ENCODE measurements at regions not wholly inside any gene's neighbourhood (a gene's known extent, or its start where the extent isn't known, plus 50 kb on each side); places are given as distances from the start of the nearest gene placed in this dataset.

DNA sequence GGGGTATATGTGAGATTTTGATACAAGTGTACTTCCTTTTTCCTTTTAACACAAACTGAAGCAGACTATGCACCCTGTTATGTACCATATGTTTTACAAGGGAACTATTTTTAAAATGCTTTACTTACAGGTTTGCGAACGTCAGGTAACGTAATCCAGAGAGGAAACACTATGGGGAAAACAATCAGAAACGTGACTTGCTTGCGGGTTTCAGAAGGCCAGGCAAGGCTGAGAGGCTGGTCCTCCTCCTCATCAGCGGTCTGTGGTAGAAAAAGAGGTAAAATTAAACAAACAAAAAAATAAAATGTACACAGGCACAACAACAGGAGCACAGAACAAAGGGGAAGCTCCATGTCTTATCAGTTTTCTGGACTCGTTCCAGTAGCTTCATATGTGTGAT, 141.2 kb downstream of the ACER2 start:
- TF ChIP-seq, protein P1, sequence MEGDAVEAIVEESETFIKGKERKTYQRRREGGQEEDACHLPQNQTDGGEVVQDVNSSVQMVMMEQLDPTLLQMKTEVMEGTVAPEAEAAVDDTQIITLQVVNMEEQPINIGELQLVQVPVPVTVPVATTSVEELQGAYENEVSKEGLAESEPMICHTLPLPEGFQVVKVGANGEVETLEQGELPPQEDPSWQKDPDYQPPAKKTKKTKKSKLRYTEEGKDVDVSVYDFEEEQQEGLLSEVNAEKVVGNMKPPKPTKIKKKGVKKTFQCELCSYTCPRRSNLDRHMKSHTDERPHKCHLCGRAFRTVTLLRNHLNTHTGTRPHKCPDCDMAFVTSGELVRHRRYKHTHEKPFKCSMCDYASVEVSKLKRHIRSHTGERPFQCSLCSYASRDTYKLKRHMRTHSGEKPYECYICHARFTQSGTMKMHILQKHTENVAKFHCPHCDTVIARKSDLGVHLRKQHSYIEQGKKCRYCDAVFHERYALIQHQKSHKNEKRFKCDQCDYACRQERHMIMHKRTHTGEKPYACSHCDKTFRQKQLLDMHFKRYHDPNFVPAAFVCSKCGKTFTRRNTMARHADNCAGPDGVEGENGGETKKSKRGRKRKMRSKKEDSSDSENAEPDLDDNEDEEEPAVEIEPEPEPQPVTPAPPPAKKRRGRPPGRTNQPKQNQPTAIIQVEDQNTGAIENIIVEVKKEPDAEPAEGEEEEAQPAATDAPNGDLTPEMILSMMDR (IDR thresholded peaks at IDR 0.05), result no peak
- no peak for TF ChIP-seq CREM (CRISPR knock-in tag; IDR thresholded peaks at IDR 0.05)
- TF ChIP-seq CREB1 (CRISPR knock-in tag; IDR thresholded peaks at IDR 0.05), result no peak
- TF ChIP-seq NR2C2 (CRISPR knock-in tag; IDR thresholded peaks at IDR 0.05), result no peak
- TF ChIP-seq ZNF138 (CRISPR knock-in tag; conservative IDR thresholded peaks at IDR 0.05), result no peak

All from WTC11 (cell line).